Heart left ventricle (tissue), 13 donors: ENCODE measurements at regions not wholly inside any gene's neighbourhood (a gene's known extent, or its start where the extent isn't known, plus 50 kb on each side); places are given as distances from the start of the nearest gene placed in this dataset.

Experiments
- POLR2A ChIP-seq, 2 donors: fragments of 450-650 bp; IDR thresholded peaks; one replicate each; pipeline ENCODE4 v1.6.1; 2017; ENCODE audit warnings: antibody characterized with exemption in 2 of 2, mild to moderate bottlenecking in 2 of 2, moderate library complexity in 2 of 2
- TF ChIP-seq, protein P1 (sequence below), 12 donors: fragments of 200-600 bp; sonication (generic) in 4 of 12; IDR thresholded peaks; one replicate each; pipeline versions ENCODE4 v1.5.0 to v1.8.0; 2018 to 2022; ENCODE audit warnings: antibody characterized with exemption in 12 of 12, mild to moderate bottlenecking in 5 of 12
- donor health status: ischemic (EF 13 %, LVEDD 7.1; RV severe dilation, severe dysfunction).
- donor health status: DM: no; HTN: yes; CAD: no.
- donor health status: DM: no; HTN: no; CAD: no.
- donor health status: ischemic (EF 25% LVEDD 6.9; RV normal size, moderate dysfunction).
- donor health status: ischemic (EF 25% LVEDD 5.7; RV mildly dilated, moderate dysfunction).
- donor health status: ischemic (EF 35%, LVEDD 5.7; RV mildly dilated, moderate dysfunction).
- donor health status: nonischemic (EF 11% LVEDD 7.7; RV severe dilation, severe dysfunction).
- donor health status: DM: yes; HTN: yes; CAD: no.
- donor health status: PGD.
- donor health status: ischemic (EF 29% LVEDD 5.4; RV normal size, mild dysfunction).
- donor health status: nonischemic (EF 23%, LVEDD 6.1; RV moderate dilation, normal function).

GRCh38 chr2:6665093-6666045 lies 200.3 kb downstream of the CMPK2 start:
- TF ChIP-seq, protein P1, sequence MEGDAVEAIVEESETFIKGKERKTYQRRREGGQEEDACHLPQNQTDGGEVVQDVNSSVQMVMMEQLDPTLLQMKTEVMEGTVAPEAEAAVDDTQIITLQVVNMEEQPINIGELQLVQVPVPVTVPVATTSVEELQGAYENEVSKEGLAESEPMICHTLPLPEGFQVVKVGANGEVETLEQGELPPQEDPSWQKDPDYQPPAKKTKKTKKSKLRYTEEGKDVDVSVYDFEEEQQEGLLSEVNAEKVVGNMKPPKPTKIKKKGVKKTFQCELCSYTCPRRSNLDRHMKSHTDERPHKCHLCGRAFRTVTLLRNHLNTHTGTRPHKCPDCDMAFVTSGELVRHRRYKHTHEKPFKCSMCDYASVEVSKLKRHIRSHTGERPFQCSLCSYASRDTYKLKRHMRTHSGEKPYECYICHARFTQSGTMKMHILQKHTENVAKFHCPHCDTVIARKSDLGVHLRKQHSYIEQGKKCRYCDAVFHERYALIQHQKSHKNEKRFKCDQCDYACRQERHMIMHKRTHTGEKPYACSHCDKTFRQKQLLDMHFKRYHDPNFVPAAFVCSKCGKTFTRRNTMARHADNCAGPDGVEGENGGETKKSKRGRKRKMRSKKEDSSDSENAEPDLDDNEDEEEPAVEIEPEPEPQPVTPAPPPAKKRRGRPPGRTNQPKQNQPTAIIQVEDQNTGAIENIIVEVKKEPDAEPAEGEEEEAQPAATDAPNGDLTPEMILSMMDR (IDR thresholded peaks at IDR 0.05) = no peak
- TF ChIP-seq POLR2A (IDR thresholded peaks at IDR 0.05) = no peak
